ENCODE measurements at regions not wholly inside any gene's neighbourhood (a gene's known extent, or its start where the extent isn't known, plus 50 kb on each side); places are given as distances from the start of the nearest gene placed in this dataset.

GRCh38 chr6:132952986-132953385 is 138.6 kb downstream of the RPS12 start:
- TF ChIP-seq POLR2AphosphoS5 (IDR thresholded peaks at IDR 0.05): no peak
- TF ChIP-seq CTCF (IDR thresholded peaks at IDR 0.05): no peak
- TF ChIP-seq EP300 (IDR thresholded peaks at IDR 0.05): no peak
